ENCODE measurements at regions not wholly inside any gene's neighbourhood (a gene's known extent, or its start where the extent isn't known, plus 50 kb on each side); places are given as distances from the start of the nearest gene placed in this dataset.

GRCh38 chr15:26242565-26243071 is 379.5 kb upstream of the ATP10A start:
- Histone ChIP-seq H3K9me3 (ENCODE audit: control insufficient read depth, insufficient read depth, low read depth, low read length) (no peaks in the 10 kb centered on the region), H3K36me3 (ENCODE audit: control insufficient read depth in 2 of 2, insufficient read depth in 1 of 2, low read length in 2 of 2) (no peaks in the 10 kb centered on the region), H3K4me3 (ENCODE audit: low read depth, low read length) (no peak overlapping the region), H3K27ac (ENCODE audit: extremely low read depth, low read depth, low read length) (no peak overlapping the region), H3K4me1 (ENCODE audit: control insufficient read depth, insufficient read depth, low read length) (no peaks in the 10 kb centered on the region)
- no peak for TF ChIP-seq ZNF664 (tag by site-specific recombination; IDR thresholded peaks at IDR 0.05)
- TF ChIP-seq PRDM4 (tag by site-specific recombination; IDR thresholded peaks at IDR 0.05), result no peak
- no peak for TF ChIP-seq ZBTB49 (tag by site-specific recombination; IDR thresholded peaks at IDR 0.05; ENCODE audit: low read depth)
- TF ChIP-seq ZNF26 (tag by site-specific recombination; IDR thresholded peaks at IDR 0.05), result no peak
- TF ChIP-seq ZFP37 (tag by site-specific recombination; IDR thresholded peaks at IDR 0.05), result no peak
- TF ChIP-seq ZBTB1 (tag by site-specific recombination; IDR thresholded peaks at IDR 0.05), result no peak
- no peak for TF ChIP-seq SCRT1 (tag by site-specific recombination; IDR thresholded peaks at IDR 0.05; ENCODE audit: borderline replicate concordance)
- TF ChIP-seq ZNF488 (tag by site-specific recombination; IDR thresholded peaks at IDR 0.05), result no peak
- TF ChIP-seq PRDM1 (tag by site-specific recombination; IDR thresholded peaks at IDR 0.05), result no peak
- CTCF ChIA-PET, result no interaction called here
- POLR2A ChIA-PET, result no interaction called here

GRCh38 chr15:26235864-26236263 is 372.7 kb upstream of the ATP10A start:
- no peaks in the 10 kb centered on the region for H3K4me1 ChIP-seq (ENCODE audit: control insufficient read depth, insufficient read depth, low read length)
- H3K36me3 ChIP-seq (ENCODE audit: control insufficient read depth in 2 of 2, insufficient read depth in 1 of 2, low read length in 2 of 2), result no peaks in the 10 kb centered on the region
- POLR2A ChIA-PET, result no interaction called here
- H3K27ac ChIP-seq (ENCODE audit: extremely low read depth, low read depth, low read length), result no peak overlapping the region
- H3K4me3 ChIP-seq (ENCODE audit: low read depth, low read length), result no peak overlapping the region
- CTCF ChIA-PET, result no interaction called here
- no peaks in the 10 kb centered on the region for H3K9me3 ChIP-seq (ENCODE audit: control insufficient read depth, insufficient read depth, low read depth, low read length)
- TF ChIP-seq ZNF18 (tag by site-specific recombination; IDR thresholded peaks at IDR 0.05) (no peak), ZNF2 (tag by site-specific recombination; IDR thresholded peaks at IDR 0.05) (no peak), IKZF3 (tag by site-specific recombination; IDR thresholded peaks at IDR 0.05) (no peak), CTCF (tag by site-specific recombination; IDR thresholded peaks at IDR 0.05) (no peak), ZNF621 (tag by site-specific recombination; IDR thresholded peaks at IDR 0.05) (no peak), ZNF19 (tag by site-specific recombination; IDR thresholded peaks at IDR 0.05; ENCODE audit: low read depth) (no peak), ZNF148 (tag by site-specific recombination; IDR thresholded peaks at IDR 0.05; ENCODE audit: borderline replicate concordance) (no peak), ZBTB26 (tag by site-specific recombination; optimal IDR thresholded peaks at IDR 0.05) (no peak), ZNF777 (tag by site-specific recombination; IDR thresholded peaks at IDR 0.05; ENCODE audit: borderline replicate concordance) (no peak), ZNF704 (tag by site-specific recombination; IDR thresholded peaks at IDR 0.05) (no peak)

All from HEK293 (cell line).